OCI-LY3 (cell line): ENCODE measurements at regions not wholly inside any gene's neighbourhood (a gene's known extent, or its start where the extent isn't known, plus 50 kb on each side); places are given as distances from the start of the nearest gene placed in this dataset.

Experiments used
- H2AFZ ChIP-seq: fragments of 200-600, 300-600 bp; shearing (Covaris generic); 2 replicates; pipeline ENCODE4 v1.6.0; 2014; ENCODE audit warnings: antibody characterized with exemption, low read depth, low read length
- H3K27ac ChIP-seq: fragments of 200-600, 300-600 bp; sonication (generic); 2 replicates; pipeline ENCODE4 v1.5.1; 2014; ENCODE audit warnings: mild to moderate bottlenecking, low read length, moderate library complexity, mixed read lengths
- H3K27me3 ChIP-seq: fragments of 200-600, 300-600 bp; sonication (generic); 2 replicates; pipeline ENCODE4 v1.6.1; 2014; ENCODE audit warnings: low read depth, low read length, mixed read lengths
- H3K36me3 ChIP-seq: fragments of 200-600, 300-600 bp; sonication (generic); replicated peaks from 2 replicates; pipeline ENCODE3; 2014; ENCODE audit warnings: low read depth, low read length, mixed read lengths
- H3K4me1 ChIP-seq: fragments of 300-600, 200-600 bp; sonication (generic); 2 replicates; pipeline ENCODE4 v1.6.1; 2014; ENCODE audit warnings: low read length, mixed read lengths
- H3K4me2 ChIP-seq: fragments of 200-600, 300-600 bp; sonication (generic); 2 replicates; pipeline ENCODE4 v1.6.1; 2014; ENCODE audit warnings: low read length, mixed read lengths
- H3K4me3 ChIP-seq: fragments of 300-600, 200-600 bp; sonication (generic); 2 replicates; pipeline ENCODE4 v1.5.1; 2014; ENCODE audit warnings: antibody characterized with exemption, mild to moderate bottlenecking, low read length, moderate library complexity
- H3K79me2 ChIP-seq: fragments of 300-600, 200-600 bp; shearing (Covaris generic); 2 replicates; pipeline ENCODE4 v1.6.1; 2014; ENCODE audit warnings: mild to moderate bottlenecking, low read length, mixed read lengths
- H3K9ac ChIP-seq: fragments of 300-600, 200-600 bp; shearing (Covaris generic); 2 replicates; pipeline ENCODE4 v1.6.0; 2014; ENCODE audit warnings: mild to moderate bottlenecking, low read length, moderate library complexity
- H3K9me3 ChIP-seq: fragments of 200-600, 300-600 bp; shearing (Covaris generic); 2 replicates; pipeline ENCODE4 v1.6.1; 2014; ENCODE audit warnings: low read length, mixed read lengths; ENCODE audit not compliant: insufficient read depth
- H4K20me1 ChIP-seq: fragments of 200-600, 300-600 bp; sonication (generic); 2 replicates; pipeline ENCODE4 v1.6.1; 2016; ENCODE audit warnings: low read length, mixed read lengths; ENCODE audit not compliant: insufficient read depth
- CTCF ChIP-seq: fragments of 200-600, 300-600 bp; sonication (generic); IDR thresholded peaks from 2 replicates; pipeline ENCODE4 v1.5.1; 2014; ENCODE audit warnings: antibody characterized with exemption, low read length, low read depth
- EZH2phosphoT487 ChIP-seq: fragments of 200-600 bp; shearing (Covaris generic); IDR thresholded peaks from 2 replicates; pipeline ENCODE4 v1.6.1; 2018; ENCODE audit warnings: antibody characterized with exemption, mixed run types, low read depth

GRCh38 chr6:169989594-169989993, 238.2 kb downstream of the ERMARD start:
- Histone ChIP-seq H3K27ac (no peak overlapping the region), H4K20me1 (no peaks in the 10 kb centered on the region), H2AFZ (no peak overlapping the region), H3K4me1 (no peaks in the 10 kb centered on the region), H3K4me3 (no peak overlapping the region), H3K4me2 (no peak overlapping the region), H3K27me3 (no peaks in the 10 kb centered on the region), H3K79me2 (no peaks in the 10 kb centered on the region), H3K9ac (no peak overlapping the region), H3K9me3 (no peaks in the 10 kb centered on the region), H3K36me3 (no peaks in the 10 kb centered on the region)
- TF ChIP-seq CTCF (no peak), EZH2phosphoT487 (no peak)

GRCh38 chr6:169988769-169989550, 237.5 kb downstream of the ERMARD start:
- no peaks in the 10 kb centered on the region for H3K36me3 ChIP-seq
- no peak overlapping the region for H3K4me3 ChIP-seq
- H3K79me2 ChIP-seq, result no peaks in the 10 kb centered on the region
- H3K4me2 ChIP-seq, result no peak overlapping the region
- H4K20me1 ChIP-seq, result no peaks in the 10 kb centered on the region
- H3K9ac ChIP-seq, result no peak overlapping the region
- H3K9me3 ChIP-seq, result no peaks in the 10 kb centered on the region
- TF ChIP-seq EZH2phosphoT487 (no peak), CTCF (no peak)
- H3K4me1 ChIP-seq, result no peaks in the 10 kb centered on the region
- no peak overlapping the region for H3K27ac ChIP-seq
- H2AFZ ChIP-seq, result no peak overlapping the region
- H3K27me3 ChIP-seq, result no peaks in the 10 kb centered on the region

GRCh38 chr6:169986848-169987498, 235.6 kb downstream of the ERMARD start:
- no peak overlapping the region for H3K27ac ChIP-seq
- H3K4me1 ChIP-seq, result no peaks in the 10 kb centered on the region
- no peak overlapping the region for H3K9ac ChIP-seq
- no peaks in the 10 kb centered on the region for H3K9me3 ChIP-seq
- TF ChIP-seq CTCF (no peak), EZH2phosphoT487 (no peak)
- H3K79me2 ChIP-seq, result no peaks in the 10 kb centered on the region
- H3K36me3 ChIP-seq, result no peaks in the 10 kb centered on the region
- H2AFZ ChIP-seq, result no peak overlapping the region
- no peaks in the 10 kb centered on the region for H4K20me1 ChIP-seq
- no peak overlapping the region for H3K4me3 ChIP-seq
- H3K4me2 ChIP-seq, result no peak overlapping the region
- H3K27me3 ChIP-seq, result no peaks in the 10 kb centered on the region

GRCh38 chr6:169986171-169986847, 234.9 kb downstream of the ERMARD start:
- no peaks in the 10 kb centered on the region for H3K4me1 ChIP-seq
- no peak overlapping the region for H3K9ac ChIP-seq
- H3K27ac ChIP-seq, result no peak overlapping the region
- H3K27me3 ChIP-seq, result no peaks in the 10 kb centered on the region
- H3K36me3 ChIP-seq, result no peaks in the 10 kb centered on the region
- H2AFZ ChIP-seq, result no peak overlapping the region
- no peaks in the 10 kb centered on the region for H3K9me3 ChIP-seq
- no peak overlapping the region for H3K4me3 ChIP-seq
- H3K4me2 ChIP-seq, result no peak overlapping the region
- H3K79me2 ChIP-seq, result no peaks in the 10 kb centered on the region
- TF ChIP-seq CTCF, result no peak
- no peak for TF ChIP-seq EZH2phosphoT487
- no peaks in the 10 kb centered on the region for H4K20me1 ChIP-seq
